Amniotic stem cell (primary cell): ENCODE measurements at regions not wholly inside any gene's neighbourhood (a gene's known extent, or its start where the extent isn't known, plus 50 kb on each side); places are given as distances from the start of the nearest gene placed in this dataset.

Experiments used
- DNase-seq: peaks from one replicate; lab custom pipeline; 2025; lab: John Stamatoyannopoulos, UW

- no peak for DNase-seq
Observed at GRCh38 chr11:11177156-11177808, 175.8 kb downstream of the CSNK2A3 start.

DNA sequence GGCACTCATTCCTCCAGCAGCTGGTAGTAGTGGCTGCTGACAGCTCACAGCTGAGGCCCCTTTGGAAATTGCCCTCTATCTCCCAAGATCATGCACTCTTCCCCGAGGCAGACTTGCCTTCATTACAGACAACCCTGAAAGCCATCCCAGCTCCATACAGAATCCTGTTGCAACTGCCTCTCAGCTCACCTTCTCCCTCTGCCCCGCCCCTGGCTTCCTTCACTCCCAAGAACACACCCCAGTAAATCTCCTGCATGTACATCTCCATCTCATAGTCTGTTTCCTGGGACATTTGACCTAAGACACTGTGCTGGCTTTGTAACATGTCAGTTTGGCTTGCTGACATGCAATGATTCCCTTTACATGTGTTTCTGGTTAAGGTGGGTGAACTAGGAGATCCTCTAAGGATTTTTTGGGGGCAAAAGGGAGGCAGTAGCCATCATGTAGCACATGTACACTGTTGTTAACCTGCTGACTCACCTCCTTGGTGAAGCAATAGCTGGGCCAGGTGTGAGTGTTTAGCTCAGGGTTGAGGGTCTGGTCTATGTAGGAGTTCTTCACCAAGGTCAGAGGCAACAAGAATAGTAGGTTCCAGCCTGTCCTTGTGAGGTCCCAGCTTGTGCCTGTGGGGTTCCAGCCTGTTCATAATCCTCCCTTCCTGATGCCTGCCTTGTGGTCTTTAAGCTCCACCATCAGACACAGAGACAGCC lies 179.6 kb downstream of the CSNK2A3 start:
- no peak for DNase-seq

DNA sequence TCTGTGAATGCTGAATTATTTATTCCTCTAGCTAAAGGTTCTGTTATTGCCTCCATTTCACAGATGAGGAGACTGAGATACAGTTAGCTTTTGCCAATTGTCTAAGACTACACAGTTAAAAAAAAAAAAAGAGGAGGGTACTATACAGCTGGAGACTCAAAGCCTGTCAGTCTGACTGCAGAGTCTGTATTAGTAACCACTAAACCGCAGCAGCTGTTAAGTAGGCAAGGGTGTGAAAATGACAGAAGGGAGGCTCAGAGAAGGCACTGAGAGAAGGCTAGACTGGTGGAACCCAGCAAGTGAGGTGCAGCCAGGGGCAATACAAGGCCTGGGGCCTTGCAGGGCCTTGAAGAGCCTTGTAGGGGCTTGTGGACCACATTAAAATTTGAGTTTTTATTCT lies 181.2 kb downstream of the CSNK2A3 start:
- no peak for DNase-seq

- no peak for DNase-seq
Observed at GRCh38 chr11:11171285-11171684, 181.8 kb downstream of the CSNK2A3 start.

DNA sequence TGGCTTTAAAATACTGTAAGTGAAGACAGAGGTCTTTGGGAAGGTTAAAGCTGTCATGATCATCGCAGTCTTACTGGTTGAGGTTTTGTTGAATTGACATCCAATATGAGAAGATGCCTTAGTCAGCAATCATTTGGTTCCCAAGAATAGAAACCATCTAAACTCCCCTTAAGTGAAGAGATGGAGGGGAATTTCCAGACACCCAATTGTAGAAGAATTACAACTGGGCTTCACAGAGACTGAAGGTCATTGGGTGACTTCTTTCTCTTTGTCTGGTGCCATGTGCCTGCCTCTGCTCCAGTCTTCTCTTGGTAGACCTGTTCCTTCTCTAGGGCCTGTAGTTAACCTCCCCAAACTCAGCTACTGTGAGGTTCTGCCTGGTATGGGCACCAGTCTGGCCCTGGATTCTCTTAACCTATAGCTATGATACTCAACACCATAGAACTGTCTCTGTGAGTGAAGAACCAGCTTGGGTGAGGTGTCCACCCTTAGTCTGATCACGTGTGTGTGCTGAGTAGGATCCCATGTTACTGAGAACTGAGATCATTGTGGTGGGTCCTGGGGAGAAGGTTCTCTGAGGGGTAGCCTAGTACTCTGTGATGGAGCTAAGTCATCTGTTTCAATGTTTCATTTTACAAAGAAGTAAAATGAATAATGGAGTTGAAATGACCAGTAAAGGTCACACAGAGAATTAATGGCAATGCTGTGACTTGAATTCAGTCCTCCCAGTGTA lies 182.5 kb downstream of the CSNK2A3 start:
- no peak for DNase-seq

- no peak for DNase-seq
Observed at GRCh38 chr11:11169715-11170351, 183.2 kb downstream of the CSNK2A3 start.

GRCh38 chr11:11167806-11168205 lies 185.2 kb downstream of the CSNK2A3 start:
- DNase-seq: no peak

GRCh38 chr11:11164334-11164690 lies 188.7 kb downstream of the CSNK2A3 start:
- DNase-seq: no peak

GRCh38 chr11:11163669-11164333 lies 189.2 kb downstream of the CSNK2A3 start:
- DNase-seq: no peak

DNA sequence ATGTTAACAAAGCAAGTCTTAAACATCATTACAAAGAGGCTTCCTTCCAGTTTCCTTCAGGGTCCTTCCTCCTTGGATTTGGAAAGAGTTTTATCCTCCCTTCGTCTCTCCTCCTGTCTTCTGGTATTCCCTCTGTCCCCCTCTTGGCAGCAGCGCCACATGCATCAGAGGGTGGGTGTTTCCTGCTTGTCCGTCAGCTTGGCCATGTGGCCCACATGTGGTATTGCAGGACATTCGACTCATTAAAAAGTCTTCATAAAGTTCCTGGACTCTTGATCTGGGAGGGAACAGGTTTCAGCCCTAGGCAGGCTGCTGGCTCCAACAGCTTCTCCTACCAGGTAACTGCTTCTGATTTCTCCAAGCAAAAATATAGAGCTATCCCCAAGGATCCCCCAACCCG lies 189.8 kb downstream of the CSNK2A3 start:
- no peak for DNase-seq

- DNase-seq: peak; percentile 39
Observed at GRCh38 chr11:11157185-11157584, 195.9 kb downstream of the CSNK2A3 start.

DNA sequence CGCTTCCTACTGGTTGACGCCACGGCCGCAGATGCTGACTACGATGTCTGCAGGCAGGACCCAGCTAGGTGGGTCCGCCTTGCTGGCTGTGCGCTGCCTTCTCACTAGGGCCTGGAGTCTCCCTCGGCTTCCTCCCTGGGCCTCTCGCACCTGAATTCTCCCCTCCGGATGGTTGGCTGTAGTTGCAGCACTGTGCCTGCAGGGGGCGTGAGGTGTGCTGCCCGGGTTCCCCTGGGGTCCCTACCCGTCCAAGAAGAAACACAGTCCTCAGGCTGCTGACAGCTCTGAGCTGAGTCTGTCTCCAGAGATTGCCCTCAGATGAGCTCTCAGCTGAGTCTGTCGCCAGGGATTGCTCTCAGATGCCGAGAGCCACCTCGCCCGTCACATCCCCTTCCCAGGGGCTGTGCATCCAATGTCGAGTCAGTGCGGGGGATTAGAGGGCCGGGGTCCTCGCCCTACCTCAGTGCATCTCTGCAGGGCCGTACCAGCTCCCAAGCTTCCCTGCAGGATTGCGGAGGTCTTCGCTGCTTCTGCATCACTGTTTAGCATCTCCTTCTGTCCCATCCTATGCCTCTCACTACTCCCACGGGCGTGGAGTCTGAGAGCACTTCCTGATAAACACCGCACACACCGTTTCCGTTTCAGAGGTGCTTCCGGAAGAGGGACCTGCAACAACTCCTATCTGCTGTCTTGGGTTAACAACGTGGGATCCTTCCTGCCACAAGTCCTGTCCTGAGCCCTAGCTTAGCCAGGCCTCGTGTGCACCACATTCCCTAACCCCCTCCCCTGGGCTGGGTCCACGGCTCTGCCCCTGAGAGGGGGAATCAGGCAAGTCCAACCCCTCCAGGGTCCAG lies 196.9 kb downstream of the CSNK2A3 start:
- DNase-seq: no peak

- DNase-seq: no peak
Observed at GRCh38 chr11:11152877-11153276, 200.2 kb downstream of the CSNK2A3 start.

- DNase-seq: no peak
Observed at GRCh38 chr11:11149671-11150459, 203.2 kb downstream of the CSNK2A3 start.

DNA sequence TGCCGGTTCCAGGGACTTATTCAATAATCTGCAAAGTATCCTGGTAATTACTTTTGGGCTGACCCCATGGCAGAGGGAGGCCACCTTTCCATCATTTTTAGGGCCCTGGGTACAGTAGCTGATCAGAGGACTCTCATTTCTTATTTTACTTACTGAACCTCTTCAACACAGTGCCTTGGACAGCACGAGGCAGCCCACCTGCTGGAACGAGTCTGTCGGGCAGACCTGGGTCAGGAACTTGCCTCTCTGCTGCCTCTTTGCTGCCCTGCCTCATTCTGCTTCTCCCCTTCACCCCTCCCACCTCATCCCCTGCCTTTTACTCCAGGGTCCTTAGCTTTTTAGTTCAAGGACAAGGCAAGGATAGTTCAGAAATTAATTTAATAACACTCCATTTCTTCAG lies 204.5 kb downstream of the CSNK2A3 start:
- DNase-seq: no peak

DNA sequence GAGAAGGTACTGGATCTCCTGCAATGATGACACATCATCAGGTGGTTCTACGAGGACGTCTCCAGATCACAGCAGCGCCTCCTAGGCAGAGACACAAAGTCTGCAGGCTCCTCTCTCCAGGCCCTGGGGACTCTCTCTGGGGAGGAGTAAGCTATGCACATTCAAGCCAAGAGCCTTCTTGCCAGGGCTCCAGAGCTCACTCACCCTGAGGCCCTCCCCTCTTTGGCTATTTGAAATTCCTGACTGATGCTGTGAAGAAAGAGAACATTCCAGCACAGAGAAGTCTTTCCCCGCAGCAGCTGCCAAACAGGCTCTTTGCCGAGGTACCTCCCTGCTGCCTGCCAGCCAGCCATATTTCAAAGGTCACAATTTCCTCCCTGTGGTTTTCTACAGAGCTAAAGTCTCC lies 204.9 kb downstream of the CSNK2A3 start:
- peak; percentile 75 for DNase-seq

DNA sequence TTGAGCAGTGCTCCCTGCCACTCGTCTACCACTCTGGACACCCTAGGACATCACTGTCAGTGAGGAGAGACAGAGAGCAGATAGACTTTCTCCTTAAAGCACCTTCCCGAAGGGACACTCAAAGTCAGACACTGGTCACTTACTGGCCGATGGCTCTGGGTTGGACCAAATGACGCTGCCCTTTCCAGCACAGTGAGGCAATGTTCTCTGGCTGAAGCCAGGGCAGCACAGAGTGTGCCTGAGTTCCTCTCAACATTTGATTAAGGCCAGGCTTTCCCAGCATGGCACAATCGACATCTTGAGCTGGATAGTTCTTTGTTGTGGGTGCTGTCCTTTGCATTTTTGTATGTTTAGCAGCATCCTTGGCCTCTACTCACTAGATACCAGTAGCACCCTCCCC lies 206.2 kb downstream of the CSNK2A3 start:
- DNase-seq: no peak

- DNase-seq: no peak
Observed at GRCh38 chr11:11143849-11144248, 209.2 kb downstream of the CSNK2A3 start.

DNA sequence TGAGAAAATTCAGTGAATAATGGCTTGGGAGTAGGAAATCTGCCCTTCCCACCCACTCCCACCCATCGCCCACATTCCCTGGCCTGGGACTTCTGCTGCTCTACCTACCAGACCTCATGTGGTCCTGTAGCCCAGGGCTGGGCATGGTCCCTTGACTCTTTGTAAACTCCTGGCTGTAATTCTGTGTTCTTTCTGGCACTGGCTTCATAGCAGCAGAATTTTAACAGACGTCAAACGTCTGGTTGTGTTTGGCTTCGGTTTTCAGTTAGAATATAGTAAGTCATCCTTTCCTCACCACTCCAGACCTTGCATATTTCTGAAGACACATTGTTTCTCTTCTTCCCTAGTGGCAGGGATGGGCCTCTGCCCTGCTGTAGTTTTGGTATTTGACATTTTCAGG lies 210.6 kb downstream of the CSNK2A3 start:
- no peak for DNase-seq

- DNase-seq: no peak
Observed at GRCh38 chr11:11141065-11141464, 212.0 kb downstream of the CSNK2A3 start.
